HFFc6 (cell line): ENCODE measurements at regions not wholly inside any gene's neighbourhood (a gene's known extent, or its start where the extent isn't known, plus 50 kb on each side); places are given as distances from the start of the nearest gene placed in this dataset.

Experiments
- DNase-seq: peaks from one replicate; pipeline ENCODE4 v3.0.0-alpha.2; 2018
- H3K27ac Mint-ChIP-seq: 2 replicates; pipeline ENCODE4 v1.8.0; 2020; ENCODE audit warnings: mild to moderate bottlenecking, mixed read lengths
- H3K27me3 Mint-ChIP-seq: 2 replicates; pipeline ENCODE4 v1.8.0; 2021; ENCODE audit warnings: mild to moderate bottlenecking, moderate library complexity, mixed read lengths; ENCODE audit not compliant: insufficient read depth
- H3K36me3 Mint-ChIP-seq: 2 replicates; pipeline ENCODE4 v1.8.0; 2021; ENCODE audit warnings: low read depth, mixed read lengths
- H3K4me1 Mint-ChIP-seq: 2 replicates; pipeline ENCODE4 v1.8.0; 2020; ENCODE audit warnings: low read depth, mixed read lengths
- H3K4me3 Mint-ChIP-seq: 2 replicates; pipeline ENCODE4 v1.8.0; 2020; ENCODE audit warnings: mild to moderate bottlenecking, moderate library complexity, mixed read lengths
- H3K9me3 Mint-ChIP-seq: 2 replicates; pipeline ENCODE4 v1.8.0; 2020; ENCODE audit warnings: mild to moderate bottlenecking, mixed read lengths
- CTCF ChIP-seq: fragments of 200-600 bp; sonication (generic); IDR thresholded peaks from 2 replicates; pipeline ENCODE4 v1.5.0; 2021; ENCODE audit warnings: antibody characterized with exemption, mild to moderate bottlenecking

- no peaks in the 10 kb centered on the region for H3K27me3 Mint-ChIP-seq
Observed at GRCh38 chr7:8921807-8922206, 488.4 kb downstream of the NXPH1 start.

GRCh38 chr7:8922726-8923125, 489.3 kb downstream of the NXPH1 start:
- no peaks in the 10 kb centered on the region for H3K36me3 Mint-ChIP-seq
- no peak for DNase-seq
- H3K4me1 Mint-ChIP-seq: no peaks in the 10 kb centered on the region
- no peak overlapping the region for H3K4me3 Mint-ChIP-seq
- H3K27me3 Mint-ChIP-seq: no peaks in the 10 kb centered on the region
- H3K27ac Mint-ChIP-seq: no peak overlapping the region
- TF ChIP-seq CTCF: no peak
- H3K9me3 Mint-ChIP-seq: peaks cover 36% of the 10 kb centered on the region

More at GRCh38 chr7:8921807-8922206, 488.4 kb downstream of the NXPH1 start:
- no peak overlapping the region for H3K4me3 Mint-ChIP-seq
- H3K4me1 Mint-ChIP-seq: no peaks in the 10 kb centered on the region
- H3K27ac Mint-ChIP-seq: no peak overlapping the region
- H3K9me3 Mint-ChIP-seq: peaks cover 36% of the 10 kb centered on the region
- no peak for DNase-seq
- H3K36me3 Mint-ChIP-seq: no peaks in the 10 kb centered on the region
- TF ChIP-seq CTCF: no peak

- DNase-seq: no peak
- H3K36me3 Mint-ChIP-seq: no peaks in the 10 kb centered on the region
- no peak for TF ChIP-seq CTCF
- no peaks in the 10 kb centered on the region for H3K27me3 Mint-ChIP-seq
- H3K9me3 Mint-ChIP-seq: peaks cover 36% of the 10 kb centered on the region
- no peak overlapping the region for H3K27ac Mint-ChIP-seq
- no peaks in the 10 kb centered on the region for H3K4me1 Mint-ChIP-seq
- H3K4me3 Mint-ChIP-seq: no peak overlapping the region
Observed at GRCh38 chr7:8923164-8923806, 489.9 kb downstream of the NXPH1 start.

- no peaks in the 10 kb centered on the region for H3K27me3 Mint-ChIP-seq
- H3K4me1 Mint-ChIP-seq: no peaks in the 10 kb centered on the region
- no peak overlapping the region for H3K4me3 Mint-ChIP-seq
- peaks cover 33% of the 10 kb centered on the region for H3K9me3 Mint-ChIP-seq
- H3K27ac Mint-ChIP-seq: no peak overlapping the region
- no peak for TF ChIP-seq CTCF
- no peaks in the 10 kb centered on the region; the same call in 1 of the 2 replicates for H3K36me3 Mint-ChIP-seq
- DNase-seq: no peak
Observed at GRCh38 chr7:8931906-8932646, 498.7 kb downstream of the NXPH1 start.

- Mint-ChIP-seq H3K4me1 (no peaks in the 10 kb centered on the region), H3K9me3 (peaks cover 39% of the 10 kb centered on the region), H3K27ac (no peak overlapping the region), H3K36me3 (no peaks in the 10 kb centered on the region; the same call in 1 of the 2 replicates), H3K4me3 (no peak overlapping the region), H3K27me3 (no peaks in the 10 kb centered on the region)
- no peak for TF ChIP-seq CTCF
- no peak for DNase-seq
Observed at GRCh38 chr7:8932751-8933150, 499.3 kb downstream of the NXPH1 start.
